BLaER1 treated with 17β-estradiol and CSF1 and Interleukin-3, amounts not matched to agents 10 nM and 100 nM (cell line): ENCODE measurements at regions not wholly inside any gene's neighbourhood (a gene's known extent, or its start where the extent isn't known, plus 50 kb on each side); places are given as distances from the start of the nearest gene placed in this dataset.

Experiments used
- H3K27ac ChIP-seq, 11 experiments: shearing (Covaris generic); formaldehyde crosslinking; 2 replicates each; pipeline ENCODE4 v1.8.1; 2022
- H3K27me3 ChIP-seq, 11 experiments: shearing (Covaris generic); formaldehyde crosslinking; 2 replicates each; pipeline ENCODE4 v1.8.1; 2022
- H3K36me3 ChIP-seq, 11 experiments: shearing (Covaris generic); formaldehyde crosslinking; 2 replicates each; pipeline ENCODE4 v1.8.1; 2022
- H3K4me1 ChIP-seq, 10 experiments: shearing (Covaris generic); formaldehyde crosslinking; 2 replicates each; pipeline ENCODE4 v1.8.1; 2022
- H3K4me2 ChIP-seq, 11 experiments: shearing (Covaris generic); formaldehyde crosslinking; 2 replicates each; pipeline ENCODE4 v1.8.1; 2022
- H3K4me3 ChIP-seq, 10 experiments: shearing (Covaris generic); formaldehyde crosslinking; 2 replicates each; pipeline ENCODE4 v1.8.1; 2022
- H3K9ac ChIP-seq, 11 experiments: shearing (Covaris generic); formaldehyde crosslinking; 2 replicates each; pipeline ENCODE4 v1.8.1; 2022
- H3K9me3 ChIP-seq, 11 experiments: shearing (Covaris generic); formaldehyde crosslinking; replicated peaks in 1 of 11; 2 replicates each; pipeline ENCODE4 v1.8.1; 2022
- H4K20me1 ChIP-seq, 11 experiments: shearing (Covaris generic); formaldehyde crosslinking; 2 replicates each; pipeline ENCODE4 v1.8.1; 2022
- Cebpa-rat ChIP-seq, 11 experiments: shearing (Covaris generic); IDR thresholded peaks; 2 replicates each; pipeline ENCODE4 v1.8.1; 2022

DNA sequence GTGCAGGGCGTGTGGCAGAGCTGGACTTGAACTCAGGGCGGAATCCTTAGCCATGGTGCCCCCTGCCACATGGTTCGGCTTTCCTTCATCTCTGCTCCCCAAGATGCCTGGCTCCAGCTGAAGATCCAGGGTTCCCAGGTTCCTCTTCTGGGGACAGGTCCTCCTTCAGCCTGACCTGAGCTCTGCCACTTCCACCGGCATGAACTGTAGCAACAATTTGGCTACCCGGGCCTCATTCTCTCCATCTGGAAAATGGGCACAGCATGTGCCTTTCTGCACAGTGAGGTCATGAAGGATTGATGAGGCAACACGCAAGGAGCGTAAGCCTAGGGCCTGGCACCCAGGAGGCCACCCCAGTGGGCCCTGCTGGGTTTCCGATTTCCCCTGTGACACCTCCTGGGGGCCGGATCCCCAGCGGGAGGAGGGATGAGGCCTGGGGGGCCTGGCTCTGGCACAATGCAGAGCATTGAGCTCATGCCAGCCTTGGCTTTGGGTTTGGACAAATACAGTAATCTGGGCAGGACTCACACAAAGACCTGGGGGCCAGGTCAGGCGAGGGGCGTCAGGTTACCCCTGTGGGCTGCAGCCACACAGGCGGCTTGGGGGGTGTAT is 74.0 kb downstream of the CEBPB start:
- Histone ChIP-seq H4K20me1 (no peaks in the 10 kb centered on the region), H3K4me2 (peak overlapping the region in 3 of 11 experiments; percentile 87 to 94 (median 93); a peak in 5 of 22 replicates), H3K4me3 (no peak overlapping the region), H3K9ac (peak overlapping the region in 1 of 11 experiments; percentile 18; a peak in 1 of 22 replicates), H3K9me3 (no peaks in the 10 kb centered on the region), H3K27me3 (0 out of 22 replicates have a peak, but pooled peaks cover 0 to 6% (median 0%) of the 10 kb centered on the region in 11 experiments), H3K27ac (no peak overlapping the region), H3K4me1 (peaks cover 6 to 95% (median 51%) of the 10 kb centered on the region in 10 experiments), H3K36me3 (no peaks in the 10 kb centered on the region)
- TF ChIP-seq Cebpa-rat (IDR thresholded peaks at IDR 0.05), result no peak

DNA sequence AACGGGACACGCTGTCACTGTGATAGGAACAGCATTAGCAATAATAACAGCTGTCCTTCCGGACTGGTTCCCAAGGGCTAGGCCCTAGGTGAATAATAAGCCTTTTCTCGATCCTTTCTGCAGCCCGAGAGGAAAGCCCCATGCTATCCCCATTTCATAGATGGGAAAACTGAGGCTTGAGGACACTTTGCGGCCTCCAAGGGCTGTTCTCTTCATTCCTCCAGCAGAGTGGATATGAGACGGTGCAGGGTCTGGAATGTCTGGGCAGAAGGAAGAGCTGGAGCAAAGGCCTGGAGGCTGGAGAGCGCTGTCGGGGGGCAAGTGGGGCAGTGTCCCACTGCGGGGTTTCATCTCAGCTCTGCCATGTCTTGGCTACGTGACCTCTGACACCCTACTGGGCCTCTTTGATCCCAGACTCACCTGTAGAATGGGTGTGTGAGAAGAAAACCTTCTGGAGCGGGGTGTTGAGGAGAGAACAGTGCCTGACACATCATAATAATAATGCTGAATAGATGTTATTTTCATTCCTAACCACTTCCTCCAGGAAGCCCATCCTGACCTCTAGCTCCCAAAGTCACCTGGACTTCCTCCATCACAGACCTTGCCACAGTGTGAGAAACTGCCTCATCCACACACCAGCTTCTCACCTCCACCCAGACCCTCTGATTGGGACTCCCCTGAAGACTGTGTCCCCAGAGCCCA is 74.8 kb downstream of the CEBPB start:
- peaks cover 6 to 95% (median 51%) of the 10 kb centered on the region in 10 experiments for H3K4me1 ChIP-seq
- no peak for TF ChIP-seq Cebpa-rat (IDR thresholded peaks at IDR 0.05)
- no peak overlapping the region for H3K4me3 ChIP-seq
- peak overlapping the region in 1 of 11 experiments; percentile 5; a peak in 1 of 22 replicates for H3K27ac ChIP-seq
- no peaks in the 10 kb centered on the region for H3K9me3 ChIP-seq
- H3K36me3 ChIP-seq, result no peaks in the 10 kb centered on the region
- H3K9ac ChIP-seq, result peak overlapping the region in 2 of 11 experiments; percentile 17 to 22; a peak in 3 of 22 replicates
- H4K20me1 ChIP-seq, result no peaks in the 10 kb centered on the region
- peak overlapping the region in 7 of 11 experiments; percentile 18 to 94 (median 60); a peak in 12 of 22 replicates for H3K4me2 ChIP-seq
- H3K27me3 ChIP-seq, result 0 out of 22 replicates have a peak, but pooled peaks cover 0 to 6% (median 0%) of the 10 kb centered on the region in 11 experiments

GRCh38 chr20:50266293-50267040 is 75.8 kb downstream of the CEBPB start:
- Histone ChIP-seq H3K4me2 (peak overlapping the region in 7 of 11 experiments; percentile 12 to 95 (median 87); a peak in 13 of 22 replicates), H3K4me3 (no peak overlapping the region), H4K20me1 (no peaks in the 10 kb centered on the region), H3K4me1 (peaks cover 16 to 95% (median 53%) of the 10 kb centered on the region in 10 experiments), H3K9me3 (no peaks in the 10 kb centered on the region), H3K36me3 (no peaks in the 10 kb centered on the region), H3K9ac (peak overlapping the region in 4 of 11 experiments; percentile 7 to 51 (median 36); a peak in 3 of 22 replicates), H3K27me3 (peaks cover 0 to 10% (median 0%) of the 10 kb centered on the region in 11 experiments; a peak in 2 of 22 replicates), H3K27ac (peak overlapping the region in 3 of 11 experiments; percentile 43 to 56 (median 50); a peak in 7 of 22 replicates)
- TF ChIP-seq Cebpa-rat (IDR thresholded peaks at IDR 0.05), result no peak

DNA sequence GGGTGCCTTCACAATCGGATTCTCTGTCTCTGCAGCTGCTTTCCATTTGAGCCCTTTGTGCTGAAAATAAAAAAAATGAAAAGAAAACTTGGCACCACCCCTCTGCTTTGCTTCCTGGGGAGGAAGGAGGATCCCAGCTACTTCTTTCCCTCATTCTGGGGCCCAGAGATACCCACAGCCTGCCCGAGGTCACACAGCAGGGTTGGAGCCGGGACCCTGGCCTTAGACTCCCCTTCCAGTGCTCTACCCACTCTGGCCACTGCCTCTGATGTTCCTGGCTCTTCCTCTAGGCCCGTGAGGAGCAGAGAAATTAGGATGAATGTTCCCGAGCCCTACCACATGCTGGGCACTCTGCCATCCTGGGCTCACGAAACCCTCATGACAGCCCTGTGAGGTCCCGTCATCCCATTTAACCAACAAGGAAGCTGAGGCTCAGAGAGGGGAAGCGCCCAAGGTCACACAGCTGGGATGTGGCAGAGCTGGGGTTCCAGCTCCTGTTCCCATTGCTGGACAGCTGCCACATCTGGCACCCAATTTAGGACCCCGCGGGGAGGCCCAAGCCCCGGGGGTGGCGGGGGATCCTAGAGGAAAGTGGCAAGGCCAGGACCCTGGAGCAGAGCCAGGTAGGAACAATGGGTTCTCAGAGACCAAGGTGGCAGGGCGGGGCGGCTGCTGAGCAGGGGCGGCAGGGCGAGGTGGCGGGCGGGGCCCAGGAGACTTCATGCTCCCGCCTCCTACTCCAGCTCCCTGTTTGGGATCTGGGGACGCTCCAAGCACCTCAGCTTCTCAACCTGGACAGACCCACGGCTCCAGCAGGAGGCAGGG is 76.6 kb downstream of the CEBPB start:
- Histone ChIP-seq H4K20me1 (0 out of 22 replicates have a peak, but pooled peaks cover 0 to 3% (median 0%) of the 10 kb centered on the region in 11 experiments), H3K36me3 (no peaks in the 10 kb centered on the region), H3K27ac (peak overlapping the region in 4 of 11 experiments; percentile 20 to 56 (median 46); a peak in 7 of 22 replicates), H3K9ac (peak overlapping the region in 5 of 11 experiments; percentile 7 to 51 (median 28); a peak in 5 of 22 replicates), H3K27me3 (peaks cover 0 to 14% (median 0%) of the 10 kb centered on the region in 11 experiments; a peak in 3 of 22 replicates), H3K4me2 (peak overlapping the region in 7 of 11 experiments; percentile 12 to 95 (median 87); a peak in 14 of 22 replicates), H3K9me3 (no peaks in the 10 kb centered on the region), H3K4me1 (peaks cover 24 to 97% (median 60%) of the 10 kb centered on the region in 10 experiments), H3K4me3 (peak overlapping the region in 2 of 10 experiments; percentile 5 to 26; a peak in 2 of 20 replicates)
- TF ChIP-seq Cebpa-rat (IDR thresholded peaks at IDR 0.05), result no peak

DNA sequence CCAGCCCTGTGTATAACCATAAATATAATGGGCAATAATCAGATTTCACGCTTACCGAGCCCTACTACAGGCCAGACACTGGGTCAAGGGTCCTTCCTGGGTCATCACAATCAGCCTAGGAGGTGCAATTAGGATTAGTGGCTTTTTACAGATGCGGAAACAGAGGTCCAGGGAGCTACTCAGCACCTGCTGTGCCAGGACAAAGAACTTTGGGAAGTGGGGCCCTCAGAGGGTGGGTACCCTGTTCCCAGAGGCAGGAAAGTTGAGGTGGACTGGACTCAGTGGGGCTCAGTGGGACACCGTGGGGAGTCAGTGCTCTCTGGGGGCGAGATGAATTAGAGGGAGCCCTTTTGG is 77.2 kb downstream of the CEBPB start:
- Histone ChIP-seq H3K4me3 (peak overlapping the region in 2 of 10 experiments; percentile 5 to 26; a peak in 3 of 20 replicates), H4K20me1 (0 out of 22 replicates have a peak, but pooled peaks cover 0 to 3% (median 0%) of the 10 kb centered on the region in 11 experiments), H3K4me1 (peaks cover 30 to 97% (median 66%) of the 10 kb centered on the region in 10 experiments), H3K27ac (peak overlapping the region in 2 of 11 experiments; percentile 50 to 56; a peak in 3 of 22 replicates), H3K36me3 (no peaks in the 10 kb centered on the region), H3K9me3 (no peaks in the 10 kb centered on the region), H3K9ac (peak overlapping the region in 3 of 11 experiments; percentile 26 to 51 (median 45); a peak in 3 of 22 replicates), H3K27me3 (peaks cover 0 to 14% (median 0%) of the 10 kb centered on the region in 11 experiments; a peak in 3 of 22 replicates), H3K4me2 (peak overlapping the region in 6 of 11 experiments; percentile 12 to 95 (median 90); a peak in 10 of 22 replicates)
- no peak for TF ChIP-seq Cebpa-rat (IDR thresholded peaks at IDR 0.05)

DNA sequence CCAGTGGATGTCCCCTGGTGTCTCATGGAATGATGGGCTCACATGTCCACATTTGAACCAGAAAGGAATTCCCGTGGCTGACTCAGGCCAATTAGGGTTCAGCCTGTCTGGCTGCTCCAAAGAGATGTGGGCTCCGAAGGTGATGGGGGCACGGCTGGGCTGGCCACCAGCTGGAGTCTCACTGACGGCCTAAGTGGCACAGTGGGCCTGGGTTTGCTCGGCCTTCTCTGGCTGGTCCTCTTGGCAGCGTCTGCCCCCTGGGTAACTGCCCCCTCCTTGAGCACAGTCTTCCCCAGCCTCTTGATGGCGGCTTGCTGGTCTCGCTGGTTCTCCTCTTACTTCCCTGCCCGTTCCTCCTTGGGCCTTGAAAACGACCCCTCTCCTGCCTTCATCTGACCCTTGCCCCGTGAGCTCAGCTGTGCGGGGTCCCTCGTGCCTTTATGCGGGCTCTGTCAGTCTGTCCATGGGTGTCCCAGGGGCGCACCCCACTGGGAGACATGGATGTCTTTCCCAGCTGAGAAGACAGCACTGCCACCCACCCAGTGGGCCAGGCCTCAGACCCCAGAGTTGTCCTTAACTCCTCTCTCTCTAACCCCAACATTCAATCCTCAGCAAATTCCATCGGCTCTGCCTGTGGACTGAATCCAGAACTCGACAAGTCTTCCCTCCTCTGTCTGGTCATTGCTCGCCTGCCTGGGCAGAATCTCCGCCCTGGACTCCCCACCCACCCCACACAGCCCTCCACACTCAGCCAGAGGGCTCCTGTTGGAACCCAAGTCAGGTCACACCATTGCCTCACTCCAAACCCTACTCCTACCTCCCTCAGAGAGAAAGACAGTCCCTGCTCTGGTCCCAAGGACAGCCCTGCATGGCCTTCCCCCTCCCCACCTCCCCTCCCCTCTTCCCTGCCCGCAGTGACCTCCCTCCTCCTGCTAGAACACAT is 78.7 kb downstream of the CEBPB start:
- Histone ChIP-seq H3K4me1 (peaks cover 39 to 100% (median 81%) of the 10 kb centered on the region in 10 experiments), H3K27me3 (peaks cover 0 to 14% (median 0%) of the 10 kb centered on the region in 11 experiments; a peak in 3 of 22 replicates), H3K9me3 (no peaks in the 10 kb centered on the region), H3K4me3 (no peak overlapping the region), H3K4me2 (peak overlapping the region in 10 of 11 experiments; percentile 82 to 97 (median 94); a peak in 18 of 22 replicates), H3K9ac (peak overlapping the region in 3 of 11 experiments; percentile 27 to 43 (median 40); a peak in 4 of 22 replicates), H3K36me3 (no peaks in the 10 kb centered on the region), H3K27ac (peak overlapping the region in 5 of 11 experiments; percentile 21 to 89 (median 60); a peak in 6 of 22 replicates), H4K20me1 (0 out of 22 replicates have a peak, but pooled peaks cover 0 to 3% (median 0%) of the 10 kb centered on the region in 11 experiments)
- no peak for TF ChIP-seq Cebpa-rat (IDR thresholded peaks at IDR 0.05)
